ENCODE measurements at regions not wholly inside any gene's neighbourhood (a gene's known extent, or its start where the extent isn't known, plus 50 kb on each side); places are given as distances from the start of the nearest gene placed in this dataset.
"Not testable (repeated sequence)": the region's sequence is repeated elsewhere in the genome, so short reads cannot be mapped to it uniquely, and the experiment has no call there.

DNA sequence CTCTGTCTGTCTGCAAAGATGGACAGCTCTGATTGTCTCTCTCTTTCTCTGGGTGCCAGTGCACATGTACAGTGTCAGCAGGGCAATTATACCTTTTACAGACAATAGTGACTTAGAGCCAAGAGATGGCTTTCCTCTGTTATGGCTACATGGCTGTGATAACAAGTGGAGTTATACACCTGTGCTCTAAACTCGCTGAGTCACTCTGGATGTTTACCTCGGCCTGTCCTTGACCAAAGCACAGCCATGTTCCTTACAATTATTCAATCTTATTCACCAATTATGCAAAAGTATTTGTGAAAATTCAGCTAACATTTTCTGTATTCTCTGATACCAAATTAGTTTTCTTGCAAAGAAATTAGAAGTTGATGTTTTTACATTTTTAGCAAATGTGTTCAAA lies 475.5 kb upstream of the CCDC196 start:
- Histone ChIP-seq H3K27ac (ENCODE audit: low read length) (no peak overlapping the region), H3K27me3 (ENCODE audit: control insufficient read depth in 1 of 2, insufficient read depth in 2 of 2, low read length in 2 of 2) (no peaks in the 10 kb centered on the region), H3K9me3 (ENCODE audit: control insufficient read depth in 2 of 2, low read length in 2 of 2) (no peaks in the 10 kb centered on the region), H3K4me3 (ENCODE audit: low read length in 2 of 2) (no peak overlapping the region), H3K36me3 (ENCODE audit: control insufficient read depth in 2 of 2, insufficient read depth in 2 of 2, low read length in 2 of 2) (no peaks in the 10 kb centered on the region), H3K9ac (ENCODE audit: low read length in 2 of 2) (no peak overlapping the region), H3K4me1 (ENCODE audit: control insufficient read depth, insufficient read depth, low read length) (no peaks in the 10 kb centered on the region)

DNA sequence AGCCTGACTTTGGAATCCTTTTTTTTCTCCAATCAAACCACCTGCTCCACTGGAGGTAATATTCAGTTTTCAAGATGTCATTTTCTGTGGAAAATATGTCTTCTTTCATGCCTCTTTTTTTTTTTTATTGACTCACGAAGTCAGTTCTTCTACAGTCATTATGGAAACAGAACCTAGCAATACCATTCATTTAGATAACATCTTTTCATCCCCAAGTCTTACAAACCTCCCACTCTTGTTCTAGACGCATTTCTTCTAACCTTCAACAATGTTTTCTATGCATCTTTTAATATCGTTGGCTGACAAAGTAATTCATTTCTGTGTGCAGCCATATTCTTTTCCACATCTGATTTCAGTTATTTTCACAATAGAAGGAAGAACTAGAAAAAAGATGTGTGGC lies 474.3 kb upstream of the CCDC196 start:
- no peak overlapping the region for H3K9ac ChIP-seq (ENCODE audit: low read length in 2 of 2)
- H3K4me1 ChIP-seq (ENCODE audit: control insufficient read depth, insufficient read depth, low read length): no peaks in the 10 kb centered on the region
- H3K36me3 ChIP-seq (ENCODE audit: control insufficient read depth in 2 of 2, insufficient read depth in 2 of 2, low read length in 2 of 2): no peaks in the 10 kb centered on the region
- H3K27ac ChIP-seq (ENCODE audit: low read length): no peak overlapping the region
- H3K9me3 ChIP-seq (ENCODE audit: control insufficient read depth in 2 of 2, low read length in 2 of 2): no peaks in the 10 kb centered on the region
- no peak overlapping the region for H3K4me3 ChIP-seq (ENCODE audit: low read length in 2 of 2)
- H3K27me3 ChIP-seq (ENCODE audit: control insufficient read depth in 1 of 2, insufficient read depth in 2 of 2, low read length in 2 of 2): no peaks in the 10 kb centered on the region

DNA sequence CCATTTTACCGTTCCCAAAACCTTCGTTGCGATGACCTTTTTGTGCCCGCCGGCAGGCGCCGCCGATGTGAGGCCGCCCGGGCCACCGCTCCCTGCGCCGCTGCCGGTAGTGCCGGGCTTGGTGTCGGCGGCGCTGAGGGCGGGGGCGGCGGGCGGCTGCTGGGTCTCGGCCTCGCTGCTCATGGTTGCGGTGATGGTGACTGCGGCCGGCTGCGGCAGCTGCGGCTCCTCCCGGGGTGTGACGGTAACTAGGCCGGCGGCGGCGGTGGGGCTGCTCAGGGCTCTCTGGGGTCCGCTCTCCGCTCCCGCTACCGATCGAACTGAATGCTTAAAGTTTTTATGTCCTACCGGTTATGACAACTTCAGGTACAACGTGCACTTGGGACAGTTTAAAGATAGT lies 472.6 kb upstream of the CCDC196 start:
- H3K27me3 ChIP-seq (ENCODE audit: control insufficient read depth in 1 of 2, insufficient read depth in 2 of 2, low read length in 2 of 2); H3K36me3 ChIP-seq (ENCODE audit: control insufficient read depth in 2 of 2, insufficient read depth in 2 of 2, low read length in 2 of 2); H3K9me3 ChIP-seq (ENCODE audit: control insufficient read depth in 2 of 2, low read length in 2 of 2); H3K4me1 ChIP-seq (ENCODE audit: control insufficient read depth, insufficient read depth, low read length); H3K4me3 ChIP-seq (ENCODE audit: low read length in 2 of 2); H3K27ac ChIP-seq (ENCODE audit: low read length); H3K9ac ChIP-seq (ENCODE audit: low read length in 2 of 2): not testable (repeated sequence)

DNA sequence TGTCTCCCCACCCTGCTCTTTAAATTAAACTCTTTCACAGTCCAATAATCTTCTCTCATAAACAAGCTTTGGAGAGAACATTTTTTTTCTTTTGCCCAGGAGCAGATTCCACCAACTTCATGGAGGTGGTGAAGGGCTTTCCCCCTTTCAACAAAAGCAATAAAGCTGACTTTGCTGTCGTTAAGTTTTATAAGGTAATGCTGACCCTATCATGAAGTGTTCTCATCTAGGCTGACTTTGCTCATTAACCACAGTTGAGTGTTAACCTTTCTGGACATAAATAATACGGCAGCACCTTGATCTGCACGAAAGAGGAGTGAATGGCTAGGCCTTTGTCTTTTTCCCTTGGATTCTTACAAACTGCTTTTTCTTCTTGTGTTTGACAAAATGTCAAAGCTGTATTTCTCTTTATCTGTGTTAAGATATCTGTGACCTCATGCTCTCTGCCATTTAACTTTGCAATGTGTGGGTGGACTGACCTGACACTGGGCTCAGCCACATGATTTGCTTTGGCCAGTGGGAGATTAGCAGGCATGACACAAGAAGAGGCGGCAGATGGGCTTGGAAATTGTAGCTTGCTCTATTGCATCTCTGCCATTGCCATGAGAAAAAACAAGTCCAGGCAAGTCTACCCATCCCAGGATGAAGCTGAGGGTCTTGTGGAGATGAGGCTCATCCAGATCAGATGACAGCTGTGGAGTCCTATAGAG lies 470.9 kb upstream of the CCDC196 start:
- Histone ChIP-seq H3K4me3 (ENCODE audit: low read length in 2 of 2) (no peak overlapping the region), H3K4me1 (ENCODE audit: control insufficient read depth, insufficient read depth, low read length) (no peaks in the 10 kb centered on the region)

DNA sequence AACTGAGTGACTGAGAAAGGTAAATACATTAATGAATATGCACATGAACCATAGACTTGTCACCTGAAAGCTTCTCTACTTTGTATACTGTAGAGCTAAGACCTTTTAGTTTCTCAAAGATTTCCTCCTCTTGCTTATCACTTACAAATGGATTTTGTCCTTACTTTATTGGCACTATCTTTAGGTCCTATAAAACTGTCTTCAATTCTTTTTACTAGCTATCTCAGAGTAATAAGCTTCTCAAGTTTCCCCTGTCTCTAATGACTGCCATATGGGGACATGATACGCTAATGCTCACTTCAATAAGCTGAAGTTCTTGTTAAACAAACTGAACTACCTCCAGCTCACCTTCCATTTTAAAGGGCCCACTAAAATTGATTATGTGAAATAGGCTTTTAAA lies 468.2 kb upstream of the CCDC196 start:
- no peaks in the 10 kb centered on the region for H3K27me3 ChIP-seq (ENCODE audit: control insufficient read depth in 1 of 2, insufficient read depth in 2 of 2, low read length in 2 of 2)

More for the DNA sequence above, 470.9 kb upstream of the CCDC196 start:
- no peak overlapping the region for H3K27ac ChIP-seq (ENCODE audit: low read length)
- no peak overlapping the region for H3K9ac ChIP-seq (ENCODE audit: low read length in 2 of 2)
- no peaks in the 10 kb centered on the region for H3K36me3 ChIP-seq (ENCODE audit: control insufficient read depth in 2 of 2, insufficient read depth in 2 of 2, low read length in 2 of 2)
- H3K9me3 ChIP-seq (ENCODE audit: control insufficient read depth in 2 of 2, low read length in 2 of 2): no peaks in the 10 kb centered on the region
- H3K27me3 ChIP-seq (ENCODE audit: control insufficient read depth in 1 of 2, insufficient read depth in 2 of 2, low read length in 2 of 2): no peaks in the 10 kb centered on the region

DNA sequence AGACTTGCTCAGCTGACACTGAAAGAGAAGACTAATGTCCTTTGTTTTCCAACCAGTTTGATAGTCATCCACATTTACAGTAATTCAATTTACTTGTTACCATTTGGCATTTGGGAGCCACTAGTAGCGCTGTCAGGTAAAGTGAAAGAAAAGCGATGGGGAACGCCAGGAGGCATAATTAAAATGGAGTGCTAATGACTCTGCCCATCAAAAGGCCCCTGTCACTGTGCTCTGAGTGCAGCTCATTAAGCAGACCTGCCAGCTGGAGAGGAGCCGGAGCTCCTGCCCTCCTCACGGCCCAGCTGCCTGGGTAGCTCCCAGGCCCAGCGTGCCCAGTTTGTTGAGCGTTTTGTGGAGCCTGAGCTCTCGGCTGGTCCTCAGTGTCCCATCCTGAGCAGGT lies 463.6 kb upstream of the CCDC196 start:
- Histone ChIP-seq H3K4me3 (ENCODE audit: low read length in 2 of 2) (no peak overlapping the region), H3K9ac (ENCODE audit: low read length in 2 of 2) (no peak overlapping the region), H3K9me3 (ENCODE audit: control insufficient read depth in 2 of 2, low read length in 2 of 2) (no peaks in the 10 kb centered on the region), H3K27ac (ENCODE audit: low read length) (no peak overlapping the region), H3K4me1 (ENCODE audit: control insufficient read depth, insufficient read depth, low read length) (no peaks in the 10 kb centered on the region), H3K27me3 (ENCODE audit: control insufficient read depth in 1 of 2, insufficient read depth in 2 of 2, low read length in 2 of 2) (no peaks in the 10 kb centered on the region), H3K36me3 (ENCODE audit: control insufficient read depth in 2 of 2, insufficient read depth in 2 of 2, low read length in 2 of 2) (no peaks in the 10 kb centered on the region)

More for the DNA sequence above, 468.2 kb upstream of the CCDC196 start:
- no peak overlapping the region for H3K27ac ChIP-seq (ENCODE audit: low read length)
- H3K36me3 ChIP-seq (ENCODE audit: control insufficient read depth in 2 of 2, insufficient read depth in 2 of 2, low read length in 2 of 2): no peaks in the 10 kb centered on the region
- H3K4me1 ChIP-seq (ENCODE audit: control insufficient read depth, insufficient read depth, low read length): no peaks in the 10 kb centered on the region
- no peaks in the 10 kb centered on the region for H3K9me3 ChIP-seq (ENCODE audit: control insufficient read depth in 2 of 2, low read length in 2 of 2)
- H3K4me3 ChIP-seq (ENCODE audit: low read length in 2 of 2): no peak overlapping the region
- H3K9ac ChIP-seq (ENCODE audit: low read length in 2 of 2): no peak overlapping the region

DNA sequence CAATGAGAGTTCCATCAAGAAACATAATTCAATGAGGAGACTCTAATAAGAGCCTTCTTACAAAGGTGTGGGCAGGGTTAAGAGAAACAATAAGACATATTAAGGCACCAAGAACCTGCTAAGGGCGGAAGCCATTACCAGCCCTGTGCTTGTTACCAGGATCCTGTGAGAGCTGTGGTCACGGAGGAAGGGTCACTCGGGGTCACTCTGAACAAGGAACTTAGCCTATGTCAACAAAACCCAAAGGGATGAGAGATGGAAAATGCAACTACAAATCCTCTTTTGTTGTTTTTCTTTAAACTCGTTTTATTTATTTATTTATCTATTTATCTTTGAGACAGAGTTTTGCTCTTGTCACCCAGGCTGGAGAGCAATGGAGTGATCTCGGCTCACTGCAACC lies 460.4 kb upstream of the CCDC196 start:
- Histone ChIP-seq H3K4me1 (ENCODE audit: control insufficient read depth, insufficient read depth, low read length) (no peaks in the 10 kb centered on the region), H3K36me3 (ENCODE audit: control insufficient read depth in 2 of 2, insufficient read depth in 2 of 2, low read length in 2 of 2) (no peaks in the 10 kb centered on the region), H3K27ac (ENCODE audit: low read length) (no peak overlapping the region), H3K27me3 (ENCODE audit: control insufficient read depth in 1 of 2, insufficient read depth in 2 of 2, low read length in 2 of 2) (no peaks in the 10 kb centered on the region), H3K4me3 (ENCODE audit: low read length in 2 of 2) (no peak overlapping the region), H3K9me3 (ENCODE audit: control insufficient read depth in 2 of 2, low read length in 2 of 2) (no peaks in the 10 kb centered on the region), H3K9ac (ENCODE audit: low read length in 2 of 2) (no peak overlapping the region)

DNA sequence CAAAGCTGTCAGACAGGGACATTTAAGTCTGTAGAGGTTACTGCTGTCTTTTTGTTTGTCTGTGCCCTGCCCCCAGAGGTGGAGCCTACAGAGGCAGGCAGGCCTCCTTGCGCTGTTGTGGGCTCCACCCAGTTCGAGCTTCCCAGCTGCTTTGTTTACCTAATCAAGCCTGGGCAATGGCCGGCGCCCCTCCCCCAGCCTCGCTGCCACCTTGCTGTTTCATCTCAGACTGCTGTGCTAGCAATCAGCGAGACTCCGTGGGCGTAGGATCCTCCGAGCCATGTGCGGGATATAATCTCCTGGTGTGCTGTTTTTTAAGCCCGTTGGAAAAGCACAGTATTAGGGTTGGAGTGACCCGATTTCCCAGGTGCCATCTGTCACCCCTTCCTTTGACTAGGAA lies 454.2 kb upstream of the CCDC196 start:
- H3K9me3 ChIP-seq (ENCODE audit: control insufficient read depth in 2 of 2, low read length in 2 of 2); H3K27me3 ChIP-seq (ENCODE audit: control insufficient read depth in 1 of 2, insufficient read depth in 2 of 2, low read length in 2 of 2); H3K36me3 ChIP-seq (ENCODE audit: control insufficient read depth in 2 of 2, insufficient read depth in 2 of 2, low read length in 2 of 2); H3K4me1 ChIP-seq (ENCODE audit: control insufficient read depth, insufficient read depth, low read length); H3K9ac ChIP-seq (ENCODE audit: low read length in 2 of 2); H3K27ac ChIP-seq (ENCODE audit: low read length); H3K4me3 ChIP-seq (ENCODE audit: low read length in 2 of 2): not testable (repeated sequence)

DNA sequence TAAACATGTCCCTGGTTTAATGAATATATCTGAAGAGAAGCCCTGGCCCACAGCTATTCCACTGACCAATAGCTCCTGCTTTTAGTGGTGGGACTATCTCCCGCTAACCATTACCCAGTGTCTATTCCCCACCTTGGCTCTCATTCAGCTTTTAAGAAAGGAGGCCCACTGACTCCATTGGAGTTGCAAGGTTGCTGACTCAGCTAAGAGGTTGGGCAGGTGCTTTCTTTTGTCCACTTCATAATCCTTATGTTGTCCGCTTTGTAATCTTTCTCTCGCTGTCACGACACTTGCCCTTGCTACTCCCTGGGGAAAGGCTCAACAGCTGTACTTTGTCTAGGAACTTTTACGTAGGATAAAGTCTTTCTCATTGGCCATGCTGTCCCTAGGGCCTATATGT lies 453.4 kb upstream of the CCDC196 start:
- Histone ChIP-seq H3K4me1 (ENCODE audit: control insufficient read depth, insufficient read depth, low read length) (no peaks in the 10 kb centered on the region), H3K9me3 (ENCODE audit: control insufficient read depth in 2 of 2, low read length in 2 of 2) (peaks cover 0 to 5% of the 10 kb centered on the region in 2 donors), H3K4me3 (ENCODE audit: low read length in 2 of 2) (no peak overlapping the region), H3K27ac (ENCODE audit: low read length) (no peak overlapping the region), H3K9ac (ENCODE audit: low read length in 2 of 2) (no peak overlapping the region), H3K36me3 (ENCODE audit: control insufficient read depth in 2 of 2, insufficient read depth in 2 of 2, low read length in 2 of 2) (no peaks in the 10 kb centered on the region), H3K27me3 (ENCODE audit: control insufficient read depth in 1 of 2, insufficient read depth in 2 of 2, low read length in 2 of 2) (no peaks in the 10 kb centered on the region)

DNA sequence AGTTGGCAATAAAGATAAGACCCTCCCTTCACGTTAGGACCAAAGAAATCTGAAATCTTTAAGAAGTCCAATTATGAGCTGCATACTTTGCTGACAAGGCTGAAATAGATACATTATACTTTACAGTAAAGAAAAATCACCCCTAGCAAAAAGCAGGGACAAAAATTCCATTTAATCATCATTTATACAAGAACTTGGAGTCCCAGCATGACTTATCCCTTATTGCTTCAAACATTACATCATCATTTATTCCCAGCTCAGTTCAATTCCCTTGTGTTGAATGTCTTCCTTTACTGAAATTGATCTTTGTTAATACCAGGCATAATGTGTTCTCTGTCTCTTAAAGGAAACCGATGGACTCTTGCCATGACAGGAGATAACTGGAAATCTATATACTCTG lies 449.6 kb upstream of the CCDC196 start:
- Histone ChIP-seq H3K9me3 (ENCODE audit: control insufficient read depth in 2 of 2, low read length in 2 of 2) (peaks cover 0 to 5% of the 10 kb centered on the region in 2 donors), H3K36me3 (ENCODE audit: control insufficient read depth in 2 of 2, insufficient read depth in 2 of 2, low read length in 2 of 2) (no peaks in the 10 kb centered on the region), H3K9ac (ENCODE audit: low read length in 2 of 2) (no peak overlapping the region), H3K4me1 (ENCODE audit: control insufficient read depth, insufficient read depth, low read length) (no peaks in the 10 kb centered on the region), H3K4me3 (ENCODE audit: low read length in 2 of 2) (no peak overlapping the region), H3K27me3 (ENCODE audit: control insufficient read depth in 1 of 2, insufficient read depth in 2 of 2, low read length in 2 of 2) (no peaks in the 10 kb centered on the region), H3K27ac (ENCODE audit: low read length) (no peak overlapping the region)

DNA sequence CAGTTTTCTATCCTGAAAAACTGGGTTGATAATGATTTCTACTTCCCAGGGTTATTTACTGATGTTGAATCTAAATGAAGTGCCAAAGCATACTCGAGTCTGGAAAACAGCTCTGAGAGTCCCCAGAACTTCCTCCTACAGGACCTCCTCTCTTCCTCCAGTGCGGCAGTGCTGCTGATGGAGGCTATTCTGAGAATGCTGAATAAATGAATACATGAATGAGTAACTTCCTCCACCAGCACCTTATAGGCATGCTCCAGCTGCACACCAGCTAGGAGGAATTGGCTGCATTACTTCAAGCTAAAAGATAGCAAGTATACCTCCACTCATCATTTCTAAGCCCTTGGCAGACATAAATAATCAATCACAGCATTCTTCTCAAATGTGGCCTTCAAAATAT lies 448.8 kb upstream of the CCDC196 start:
- Histone ChIP-seq H3K9me3 (ENCODE audit: control insufficient read depth in 2 of 2, low read length in 2 of 2) (peaks cover 0 to 5% of the 10 kb centered on the region in 2 donors), H3K36me3 (ENCODE audit: control insufficient read depth in 2 of 2, insufficient read depth in 2 of 2, low read length in 2 of 2) (no peaks in the 10 kb centered on the region), H3K4me1 (ENCODE audit: control insufficient read depth, insufficient read depth, low read length) (no peaks in the 10 kb centered on the region), H3K27me3 (ENCODE audit: control insufficient read depth in 1 of 2, insufficient read depth in 2 of 2, low read length in 2 of 2) (no peaks in the 10 kb centered on the region), H3K9ac (ENCODE audit: low read length in 2 of 2) (no peak overlapping the region), H3K4me3 (ENCODE audit: low read length in 2 of 2) (no peak overlapping the region), H3K27ac (ENCODE audit: low read length) (no peak overlapping the region)
